Tibial nerve (tissue), 3 donors: ENCODE measurements at regions not wholly inside any gene's neighbourhood (a gene's known extent, or its start where the extent isn't known, plus 50 kb on each side); places are given as distances from the start of the nearest gene placed in this dataset.

ENCODE experiments used
- CTCF ChIP-seq, 5 experiments: fragments of 200-600 bp in 3 of 5; fragments of 450-650 bp in 2 of 5; sonication (generic) in 3 of 5; IDR thresholded peaks; one replicate each; pipeline ENCODE4 v1.5.1; 2016 to 2019; ENCODE audit warnings: antibody characterized with exemption in 5 of 5, mild to moderate bottlenecking in 3 of 5, moderate library complexity in 2 of 5
- POLR2A ChIP-seq, 2 donors: fragments of 450-650 bp; IDR thresholded peaks; one replicate each; pipeline ENCODE4 v1.6.1; 2017; ENCODE audit warnings: antibody characterized with exemption in 2 of 2, mild to moderate bottlenecking in 2 of 2, moderate library complexity in 2 of 2

- no peak for TF ChIP-seq POLR2A (IDR thresholded peaks at IDR 0.05)
- TF ChIP-seq CTCF (IDR thresholded peaks at IDR 0.05), result no peak
Observed at GRCh38 chr1:96968541-96968940, 247.0 kb downstream of the PTBP2 start.
